Epithelial cell of esophagus (primary cell): ENCODE measurements at regions not wholly inside any gene's neighbourhood (a gene's known extent, or its start where the extent isn't known, plus 50 kb on each side); places are given as distances from the start of the nearest gene placed in this dataset.
"Not testable (repeated sequence)": the region's sequence is repeated elsewhere in the genome, so short reads cannot be mapped to it uniquely, and the experiment has no call there.

ENCODE experiments used
- DNase-seq: peaks from one replicate; pipeline ENCODE4 v3.0.0; 2010; ENCODE audit warnings: low read depth
- H3K4me3 ChIP-seq: 2 replicates; pipeline ENCODE4 v1.5.1; 2011; ENCODE audit warnings: mild to moderate bottlenecking, low read length, control low read depth
- CTCF ChIP-seq: IDR thresholded peaks from 2 replicates; pipeline ENCODE4 v1.5.1; 2011; ENCODE audit warnings: low read depth, mild to moderate bottlenecking, low read length, control low read depth, inconsistent platforms; ENCODE audit not compliant: insufficient read depth; ENCODE audit errors: missing control alignments

DNA sequence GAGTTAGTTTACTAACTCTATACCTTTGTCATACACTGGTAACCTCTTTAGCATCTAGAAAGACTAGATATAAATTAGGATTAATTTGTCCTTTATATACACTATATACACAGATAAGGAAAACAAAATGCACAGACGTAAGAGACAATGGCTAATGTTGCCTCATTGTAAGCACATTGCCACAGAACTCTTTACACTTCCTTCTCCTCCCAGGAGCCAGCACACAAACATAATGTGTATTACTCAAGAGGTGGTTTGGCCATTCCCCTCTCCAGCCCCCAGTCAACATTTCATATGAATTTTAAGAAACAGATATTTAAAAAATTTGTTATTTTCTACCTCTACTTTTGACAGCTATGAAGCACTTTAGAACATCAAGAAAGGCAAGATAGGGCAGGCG, 131.4 kb upstream of the OR4E1 start:
- no peak for DNase-seq
- H3K4me3 ChIP-seq: no peak overlapping the region
- TF ChIP-seq CTCF: no peak

DNA sequence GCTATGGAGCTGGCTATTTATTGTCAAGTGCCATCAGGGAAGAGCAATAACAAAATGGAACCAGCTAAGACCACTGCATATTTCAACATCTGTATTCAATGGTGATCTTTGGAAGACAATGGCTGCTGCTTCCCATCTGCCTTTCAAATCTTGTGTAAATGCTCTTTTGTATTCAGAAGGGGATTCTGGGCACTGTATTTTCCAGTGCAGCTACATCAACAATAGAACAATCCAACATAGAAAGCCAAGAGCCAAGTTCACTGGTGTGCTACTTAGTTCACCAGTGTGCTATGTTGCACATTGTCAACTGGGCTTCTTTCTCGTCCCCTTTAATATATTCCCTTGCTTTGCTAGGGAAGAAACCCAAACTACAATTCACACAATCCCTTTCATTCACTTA, 128.8 kb upstream of the OR4E1 start:
- no peak for DNase-seq
- no peak overlapping the region for H3K4me3 ChIP-seq
- no peak for TF ChIP-seq CTCF

- H3K4me3 ChIP-seq: no peak overlapping the region
- peak; percentile 7 for DNase-seq
- TF ChIP-seq CTCF: peak; percentile 12
These were observed 123.3 kb upstream of the OR4E1 start for GRCh38 chr14:21796916-21797315.

GRCh38 chr14:21795456-21795855, 121.8 kb upstream of the OR4E1 start:
- no peak overlapping the region for H3K4me3 ChIP-seq
- no peak for TF ChIP-seq CTCF
- DNase-seq: no peak

DNA sequence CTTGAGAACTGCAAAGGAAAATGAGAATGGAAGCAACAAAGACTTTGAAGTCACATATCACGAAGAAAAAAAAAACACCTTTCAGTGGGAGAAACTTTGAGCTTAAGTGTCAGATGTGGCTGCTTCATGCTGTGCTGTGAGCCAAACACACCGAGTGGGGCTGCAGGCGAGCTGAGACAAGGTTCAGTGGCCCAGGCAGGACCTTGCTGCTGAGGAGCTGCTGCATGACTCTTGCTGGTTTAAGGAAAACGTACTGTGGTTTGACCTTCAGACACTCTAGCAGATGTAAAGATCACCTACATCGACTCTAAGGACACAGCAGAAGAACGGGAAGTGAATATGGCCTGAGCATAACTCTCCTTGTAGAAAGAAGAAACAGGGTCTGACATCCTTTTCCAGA, 118.1 kb upstream of the OR4E1 start:
- no peak overlapping the region for H3K4me3 ChIP-seq
- no peak for DNase-seq
- TF ChIP-seq CTCF: no peak

GRCh38 chr14:21788687-21789086, 115.1 kb upstream of the OR4E1 start:
- H3K4me3 ChIP-seq, DNase-seq: not testable (repeated sequence)

GRCh38 chr14:21787242-21787641, 113.6 kb upstream of the OR4E1 start:
- DNase-seq, H3K4me3 ChIP-seq: not testable (repeated sequence)

GRCh38 chr14:21781543-21781942, 107.9 kb upstream of the OR4E1 start:
- H3K4me3 ChIP-seq: no peak overlapping the region
- no peak for DNase-seq
- no peak for TF ChIP-seq CTCF
